SK-N-SH (cell line): ENCODE measurements at regions not wholly inside any gene's neighbourhood (a gene's known extent, or its start where the extent isn't known, plus 50 kb on each side); places are given as distances from the start of the nearest gene placed in this dataset.

ENCODE experiments used
- CTCF ChIA-PET: fragments of 300-600, 350-600 bp; formaldehyde crosslinking; extraction: SDS; loops from one replicate; lab custom pipeline; 2021; lab: Yijun Ruan, JAX
- POLR2A ChIA-PET: fragments of 350-600 bp; sonication (Branson Sonifier 250); formaldehyde crosslinking; extraction: SDS; loops from one replicate; lab custom pipeline; 2020; ENCODE audit warnings: antibody characterized with exemption, inconsistent platforms; lab: Yijun Ruan, JAX
- DNase-seq: peaks from one replicate; pipeline ENCODE4 v3.0.0; 2012
- H2AFZ ChIP-seq: fragments of 200-600 bp; sonication (generic); 2 replicates; pipeline ENCODE4 v1.8.1; 2016; ENCODE audit warnings: antibody characterized with exemption, mild to moderate bottlenecking, low read depth
- H3F3A ChIP-seq: fragments of 200-600 bp; sonication (generic); replicated peaks from 2 replicates; pipeline ENCODE3; 2016; ENCODE audit warnings: antibody characterized with exemption, mild to moderate bottlenecking; ENCODE audit not compliant: insufficient read depth
- H3K27ac ChIP-seq, 2 experiments: fragments of 200-500 bp in 1 of 2; fragments of 200-600 bp in 1 of 2; sonication (Bioruptor generic) in 1 of 2; sonication (generic), shearing (Covaris generic) in 1 of 2; 2 replicates each; pipeline versions ENCODE4 v1.5.1 to v1.6.1; 2014 to 2016; ENCODE audit warnings: low read depth in 2 of 2, inconsistent platforms in 1 of 2, low read length in 1 of 2, mild to moderate bottlenecking in 1 of 2, mixed read lengths in 1 of 2
- H3K27me3 ChIP-seq: fragments of 200-600 bp; sonication (generic), shearing (Covaris generic); 2 replicates; pipeline ENCODE4 v1.6.1; 2016; ENCODE audit warnings: mixed run types; ENCODE audit not compliant: insufficient read depth
- H3K36me3 ChIP-seq, 2 experiments: fragments of 200-500 bp in 1 of 2; fragments of 200-600 bp in 1 of 2; sonication (Bioruptor generic) in 1 of 2; sonication (generic) in 1 of 2; replicated peaks in 1 of 2; 2 replicates each; pipeline versions ENCODE3 to v1.5.1; 2014 to 2016; ENCODE audit warnings: low read length in 1 of 2, mild to moderate bottlenecking in 1 of 2; ENCODE audit not compliant: insufficient read depth in 2 of 2, control insufficient read depth in 1 of 2
- H3K4me1 ChIP-seq, 2 experiments: fragments of 200-500 bp in 1 of 2; fragments of 200-600 bp in 1 of 2; sonication (Bioruptor generic) in 1 of 2; sonication (generic), shearing (Covaris generic) in 1 of 2; 2 replicates each; pipeline versions ENCODE4 v1.5.1 to v1.6.1; 2014 to 2016; ENCODE audit warnings: low read depth in 1 of 2, low read length in 1 of 2, mixed run types in 1 of 2; ENCODE audit not compliant: insufficient read depth in 2 of 2, control insufficient read depth in 1 of 2
- H3K4me2 ChIP-seq: fragments of 200-600 bp; sonication (generic), shearing (Covaris generic); 2 replicates; pipeline ENCODE4 v1.6.1; 2017; ENCODE audit warnings: mixed run types
- H3K4me3 ChIP-seq, 2 experiments: fragments of 200-500 bp in 1 of 2; fragments of 200-600 bp in 1 of 2; sonication (Bioruptor generic) in 1 of 2; sonication (generic), shearing (Covaris generic) in 1 of 2; 2 replicates each; pipeline versions ENCODE4 v1.5.1 to v1.8.1; 2014 to 2016; ENCODE audit warnings: low read depth in 2 of 2, inconsistent platforms in 1 of 2, low read length in 1 of 2, mild to moderate bottlenecking in 1 of 2, mixed read lengths in 1 of 2, moderate library complexity in 1 of 2
- H3K79me2 ChIP-seq: fragments of 200-600 bp; sonication (generic); 2 replicates; pipeline ENCODE4 v1.8.1; 2017; ENCODE audit warnings: mild to moderate bottlenecking; ENCODE audit not compliant: insufficient read depth
- H3K9ac ChIP-seq: fragments of 200-600 bp; sonication (generic); 2 replicates; pipeline ENCODE4 v1.6.1; 2017; ENCODE audit warnings: mixed run types
- H3K9me2 ChIP-seq: fragments of 200-600 bp; sonication (generic); 2 replicates; pipeline ENCODE4 v1.6.1; 2017; ENCODE audit warnings: mixed run types
- H3K9me3 ChIP-seq: fragments of 200-600 bp; sonication (generic); 2 replicates; pipeline ENCODE4 v1.6.1; 2017; ENCODE audit warnings: mixed run types, mild to moderate bottlenecking, moderate library complexity
- H4K20me1 ChIP-seq: fragments of 200-600 bp; sonication (generic); 2 replicates; pipeline ENCODE4 v1.6.1; 2017; ENCODE audit warnings: mild to moderate bottlenecking, mixed run types; ENCODE audit not compliant: insufficient read depth
- CTCF ChIP-seq: fragments of 200-600 bp; sonication (generic); IDR thresholded peaks from 2 replicates; pipeline ENCODE4 v1.6.1; 2017; ENCODE audit warnings: antibody characterized with exemption, mild to moderate bottlenecking, moderate library complexity
- ELF1 ChIP-seq: IDR thresholded peaks from 2 replicates; pipeline ENCODE4 v1.4.0; 2012
- EZH2phosphoT487 ChIP-seq: fragments of 200-600 bp; sonication (generic); IDR thresholded peaks from 2 replicates; pipeline ENCODE4 v1.6.1; 2017; ENCODE audit warnings: low read depth, mixed run types, mild to moderate bottlenecking, antibody characterized with exemption, moderate library complexity, borderline replicate concordance
- FOSL2 ChIP-seq: IDR thresholded peaks from 2 replicates; pipeline ENCODE4 v1.4.0; 2012; ENCODE audit warnings: low read depth, mild to moderate bottlenecking, moderate library complexity, borderline replicate concordance
- FOXM1 ChIP-seq: IDR thresholded peaks from 2 replicates; pipeline ENCODE4 v1.4.0; 2012; ENCODE audit warnings: low read depth, mild to moderate bottlenecking
- GABPA ChIP-seq: IDR thresholded peaks from 2 replicates; pipeline ENCODE4 v1.4.0; 2012; ENCODE audit warnings: low read depth, mild to moderate bottlenecking
- IRF3 ChIP-seq: fragments of 150-350 bp; IDR thresholded peaks from 2 replicates; pipeline ENCODE4 v1.6.1; 2016; ENCODE audit warnings: mild to moderate bottlenecking, low read depth, low read length
- JUND ChIP-seq: IDR thresholded peaks from 2 replicates; pipeline ENCODE4 v1.4.0; 2012
- MEF2A ChIP-seq: IDR thresholded peaks from 2 replicates; pipeline ENCODE4 v1.4.0; 2012; ENCODE audit warnings: low read depth, borderline replicate concordance
- NFIC ChIP-seq: IDR thresholded peaks from 2 replicates; pipeline ENCODE4 v1.4.0; 2012; ENCODE audit warnings: borderline replicate concordance
- RFX5 ChIP-seq: IDR thresholded peaks from 2 replicates; pipeline ENCODE4 v1.6.1; 2012; ENCODE audit warnings: mild to moderate bottlenecking, improper control_type of control experiment, low read length
- RXRA ChIP-seq: IDR thresholded peaks from 2 replicates; pipeline ENCODE4 v1.4.0; 2012; ENCODE audit warnings: low read depth, mild to moderate bottlenecking, borderline replicate concordance
- TAF1 ChIP-seq: IDR thresholded peaks from 2 replicates; pipeline ENCODE4 v1.6.1; 2012; ENCODE audit warnings: low read depth, mild to moderate bottlenecking, low read length, moderate library complexity, borderline replicate concordance
- TEAD4 ChIP-seq: IDR thresholded peaks from 2 replicates; pipeline ENCODE4 v1.4.0; 2012; ENCODE audit warnings: mild to moderate bottlenecking, borderline replicate concordance; ENCODE audit not compliant: insufficient read depth
- WGBS: methylation state at CpG from one replicate; pipeline ENCODE4 v1.1.6; 2017; ENCODE audit warnings: low lambda C conversion rate; 5-methylcytosine and 5-hydroxymethylcytosine counted together
- TF ChIP-seq, protein P1 (sequence below): fragments of 150-350 bp; IDR thresholded peaks from 2 replicates; pipeline ENCODE4 v1.6.1; 2017; ENCODE audit warnings: antibody characterized with exemption, low read length, low read depth, borderline replicate concordance
- TF ChIP-seq, protein P2 (sequence below): IDR thresholded peaks from 2 replicates; pipeline ENCODE4 v1.4.0; 2012; ENCODE audit warnings: low read depth, borderline replicate concordance
- TF ChIP-seq, protein P3 (sequence below): IDR thresholded peaks from 2 replicates; pipeline ENCODE4 v1.4.0; 2012; ENCODE audit warnings: low read depth, borderline replicate concordance
- TF ChIP-seq, protein P4 (sequence below): IDR thresholded peaks from 2 replicates; pipeline ENCODE4 v1.6.1; 2012; ENCODE audit warnings: mild to moderate bottlenecking, low read depth, low read length, moderate library complexity

GRCh38 chrX:28225513-28225912 lies 244.3 kb upstream of the DCAF8L1 start:
- Histone ChIP-seq H3F3A (no peaks in the 10 kb centered on the region), H3K36me3 (no peaks in the 10 kb centered on the region), H3K4me1 (no peaks in the 10 kb centered on the region), H2AFZ (no peak overlapping the region), H3K79me2 (no peaks in the 10 kb centered on the region), H3K9me3 (no peaks in the 10 kb centered on the region), H3K27ac (no peak overlapping the region), H3K9ac (no peak overlapping the region), H3K9me2 (no peaks in the 10 kb centered on the region), H3K27me3 (no peaks in the 10 kb centered on the region), H3K4me3 (no peak overlapping the region), H4K20me1 (no peaks in the 10 kb centered on the region), H3K4me2 (no peak overlapping the region)
- ChIA-PET POLR2A (no interaction called here), CTCF (no interaction called here)
- TF ChIP-seq, protein P1, sequence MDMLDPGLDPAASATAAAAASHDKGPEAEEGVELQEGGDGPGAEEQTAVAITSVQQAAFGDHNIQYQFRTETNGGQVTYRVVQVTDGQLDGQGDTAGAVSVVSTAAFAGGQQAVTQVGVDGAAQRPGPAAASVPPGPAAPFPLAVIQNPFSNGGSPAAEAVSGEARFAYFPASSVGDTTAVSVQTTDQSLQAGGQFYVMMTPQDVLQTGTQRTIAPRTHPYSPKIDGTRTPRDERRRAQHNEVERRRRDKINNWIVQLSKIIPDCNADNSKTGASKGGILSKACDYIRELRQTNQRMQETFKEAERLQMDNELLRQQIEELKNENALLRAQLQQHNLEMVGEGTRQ: no peak
- no peak for TF ChIP-seq RXRA
- TF ChIP-seq FOSL2: no peak
- TF ChIP-seq RFX5: no peak
- no peak for TF ChIP-seq EZH2phosphoT487
- TF ChIP-seq MEF2A: no peak
- TF ChIP-seq NFIC: no peak
- DNase-seq: no peak
- 0% methylated on average over 1 of the region's 1 CpG for WGBS

DNA sequence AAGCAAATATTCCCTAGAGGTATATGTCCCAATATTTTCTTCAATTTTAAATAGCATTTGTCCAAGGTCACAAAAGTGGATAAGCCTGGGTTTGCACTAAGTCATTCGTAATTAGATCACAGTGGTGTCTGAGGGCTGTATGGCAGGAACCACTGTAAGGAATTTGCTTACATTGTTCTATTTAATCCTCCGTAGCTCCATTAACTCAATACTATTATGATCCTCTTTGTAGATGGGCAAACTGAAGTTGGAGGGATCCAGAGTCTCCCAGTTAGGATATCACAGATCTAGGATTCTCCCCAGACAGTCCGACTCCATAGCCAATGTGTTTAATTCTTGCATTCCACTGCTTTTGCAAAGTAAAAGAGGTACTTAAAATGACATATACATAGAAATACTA lies 242.7 kb upstream of the DCAF8L1 start:
- Histone ChIP-seq H3K36me3 (no peaks in the 10 kb centered on the region), H4K20me1 (no peaks in the 10 kb centered on the region), H3K4me2 (no peak overlapping the region), H3K9me2 (no peaks in the 10 kb centered on the region), H3F3A (no peaks in the 10 kb centered on the region), H3K27ac (no peak overlapping the region), H3K79me2 (no peaks in the 10 kb centered on the region), H3K4me1 (no peaks in the 10 kb centered on the region), H3K4me3 (no peak overlapping the region), H3K9ac (no peak overlapping the region), H2AFZ (no peak overlapping the region), H3K9me3 (no peaks in the 10 kb centered on the region), H3K27me3 (no peaks in the 10 kb centered on the region)
- no peak for DNase-seq
- ChIA-PET CTCF (no interaction called here), POLR2A (no interaction called here)
- 15% methylated on average over 3 of the region's 3 CpGs for WGBS
- TF ChIP-seq RXRA: no peak
- no peak for TF ChIP-seq ELF1
- TF ChIP-seq TEAD4: no peak
- no peak for TF ChIP-seq IRF3
- no peak for TF ChIP-seq TAF1
- TF ChIP-seq, protein P2, sequence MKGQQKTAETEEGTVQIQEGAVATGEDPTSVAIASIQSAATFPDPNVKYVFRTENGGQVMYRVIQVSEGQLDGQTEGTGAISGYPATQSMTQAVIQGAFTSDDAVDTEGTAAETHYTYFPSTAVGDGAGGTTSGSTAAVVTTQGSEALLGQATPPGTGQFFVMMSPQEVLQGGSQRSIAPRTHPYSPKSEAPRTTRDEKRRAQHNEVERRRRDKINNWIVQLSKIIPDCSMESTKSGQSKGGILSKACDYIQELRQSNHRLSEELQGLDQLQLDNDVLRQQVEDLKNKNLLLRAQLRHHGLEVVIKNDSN: no peak
- no peak for TF ChIP-seq JUND
- no peak for TF ChIP-seq CTCF
- no peak for TF ChIP-seq FOXM1
- no peak for TF ChIP-seq GABPA
- TF ChIP-seq, protein P3, sequence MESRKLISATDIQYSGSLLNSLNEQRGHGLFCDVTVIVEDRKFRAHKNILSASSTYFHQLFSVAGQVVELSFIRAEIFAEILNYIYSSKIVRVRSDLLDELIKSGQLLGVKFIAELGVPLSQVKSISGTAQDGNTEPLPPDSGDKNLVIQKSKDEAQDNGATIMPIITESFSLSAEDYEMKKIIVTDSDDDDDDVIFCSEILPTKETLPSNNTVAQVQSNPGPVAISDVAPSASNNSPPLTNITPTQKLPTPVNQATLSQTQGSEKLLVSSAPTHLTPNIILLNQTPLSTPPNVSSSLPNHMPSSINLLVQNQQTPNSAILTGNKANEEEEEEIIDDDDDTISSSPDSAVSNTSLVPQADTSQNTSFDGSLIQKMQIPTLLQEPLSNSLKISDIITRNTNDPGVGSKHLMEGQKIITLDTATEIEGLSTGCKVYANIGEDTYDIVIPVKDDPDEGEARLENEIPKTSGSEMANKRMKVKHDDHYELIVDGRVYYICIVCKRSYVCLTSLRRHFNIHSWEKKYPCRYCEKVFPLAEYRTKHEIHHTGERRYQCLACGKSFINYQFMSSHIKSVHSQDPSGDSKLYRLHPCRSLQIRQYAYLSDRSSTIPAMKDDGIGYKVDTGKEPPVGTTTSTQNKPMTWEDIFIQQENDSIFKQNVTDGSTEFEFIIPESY: no peak
- TF ChIP-seq, protein P4, sequence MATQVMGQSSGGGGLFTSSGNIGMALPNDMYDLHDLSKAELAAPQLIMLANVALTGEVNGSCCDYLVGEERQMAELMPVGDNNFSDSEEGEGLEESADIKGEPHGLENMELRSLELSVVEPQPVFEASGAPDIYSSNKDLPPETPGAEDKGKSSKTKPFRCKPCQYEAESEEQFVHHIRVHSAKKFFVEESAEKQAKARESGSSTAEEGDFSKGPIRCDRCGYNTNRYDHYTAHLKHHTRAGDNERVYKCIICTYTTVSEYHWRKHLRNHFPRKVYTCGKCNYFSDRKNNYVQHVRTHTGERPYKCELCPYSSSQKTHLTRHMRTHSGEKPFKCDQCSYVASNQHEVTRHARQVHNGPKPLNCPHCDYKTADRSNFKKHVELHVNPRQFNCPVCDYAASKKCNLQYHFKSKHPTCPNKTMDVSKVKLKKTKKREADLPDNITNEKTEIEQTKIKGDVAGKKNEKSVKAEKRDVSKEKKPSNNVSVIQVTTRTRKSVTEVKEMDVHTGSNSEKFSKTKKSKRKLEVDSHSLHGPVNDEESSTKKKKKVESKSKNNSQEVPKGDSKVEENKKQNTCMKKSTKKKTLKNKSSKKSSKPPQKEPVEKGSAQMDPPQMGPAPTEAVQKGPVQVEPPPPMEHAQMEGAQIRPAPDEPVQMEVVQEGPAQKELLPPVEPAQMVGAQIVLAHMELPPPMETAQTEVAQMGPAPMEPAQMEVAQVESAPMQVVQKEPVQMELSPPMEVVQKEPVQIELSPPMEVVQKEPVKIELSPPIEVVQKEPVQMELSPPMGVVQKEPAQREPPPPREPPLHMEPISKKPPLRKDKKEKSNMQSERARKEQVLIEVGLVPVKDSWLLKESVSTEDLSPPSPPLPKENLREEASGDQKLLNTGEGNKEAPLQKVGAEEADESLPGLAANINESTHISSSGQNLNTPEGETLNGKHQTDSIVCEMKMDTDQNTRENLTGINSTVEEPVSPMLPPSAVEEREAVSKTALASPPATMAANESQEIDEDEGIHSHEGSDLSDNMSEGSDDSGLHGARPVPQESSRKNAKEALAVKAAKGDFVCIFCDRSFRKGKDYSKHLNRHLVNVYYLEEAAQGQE: no peak
- no peak for TF ChIP-seq FOSL2
